ENCODE measurements at regions not wholly inside any gene's neighbourhood (a gene's known extent, or its start where the extent isn't known, plus 50 kb on each side); places are given as distances from the start of the nearest gene placed in this dataset.

DNA sequence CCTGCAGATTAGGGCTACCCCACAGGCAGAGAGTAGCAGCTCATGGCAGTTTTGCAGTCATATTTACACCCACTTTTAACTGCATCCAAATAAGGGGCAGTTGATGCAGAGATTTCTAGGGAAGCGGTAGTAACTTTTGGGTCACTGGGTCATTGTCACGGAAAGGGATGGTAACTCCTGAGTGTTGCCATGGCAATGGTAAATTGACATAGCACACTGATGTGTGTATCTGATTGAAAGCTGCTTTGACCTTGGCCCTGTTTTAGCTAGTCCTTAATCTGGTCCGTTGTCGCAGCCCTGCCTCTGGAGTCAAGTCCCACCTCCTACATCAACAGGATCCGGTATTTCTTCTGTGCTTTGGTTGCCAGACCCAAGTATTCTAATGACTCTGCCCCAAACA lies 199.1 kb upstream of the TCF21 start:
- Histone ChIP-seq H3K27ac (ENCODE audit: low read depth, low read length) (no peak overlapping the region), H3K9me3 (ENCODE audit: low read depth, low read length) (no peaks in the 10 kb centered on the region), H3K79me2 (ENCODE audit: insufficient read depth, low read length) (no peaks in the 10 kb centered on the region), H2AFZ (ENCODE audit: low read length) (no peak overlapping the region), H3K36me3 (ENCODE audit: insufficient read depth, low read length) (no peaks in the 10 kb centered on the region), H3K4me1 (ENCODE audit: insufficient read depth, low read length) (no peaks in the 10 kb centered on the region), H3K27me3 (ENCODE audit: insufficient read depth, low read length) (no peaks in the 10 kb centered on the region), H3K4me2 (ENCODE audit: insufficient read depth, low read length) (no peak overlapping the region), H3K4me3 (ENCODE audit: insufficient read depth, low read length) (no peak overlapping the region), H4K20me1 (ENCODE audit: insufficient read depth, low read length) (no peaks in the 10 kb centered on the region)
- no peak for DNase-seq (ENCODE audit: insufficient read length, low spot score, missing footprints)
- TF ChIP-seq, protein P1, sequence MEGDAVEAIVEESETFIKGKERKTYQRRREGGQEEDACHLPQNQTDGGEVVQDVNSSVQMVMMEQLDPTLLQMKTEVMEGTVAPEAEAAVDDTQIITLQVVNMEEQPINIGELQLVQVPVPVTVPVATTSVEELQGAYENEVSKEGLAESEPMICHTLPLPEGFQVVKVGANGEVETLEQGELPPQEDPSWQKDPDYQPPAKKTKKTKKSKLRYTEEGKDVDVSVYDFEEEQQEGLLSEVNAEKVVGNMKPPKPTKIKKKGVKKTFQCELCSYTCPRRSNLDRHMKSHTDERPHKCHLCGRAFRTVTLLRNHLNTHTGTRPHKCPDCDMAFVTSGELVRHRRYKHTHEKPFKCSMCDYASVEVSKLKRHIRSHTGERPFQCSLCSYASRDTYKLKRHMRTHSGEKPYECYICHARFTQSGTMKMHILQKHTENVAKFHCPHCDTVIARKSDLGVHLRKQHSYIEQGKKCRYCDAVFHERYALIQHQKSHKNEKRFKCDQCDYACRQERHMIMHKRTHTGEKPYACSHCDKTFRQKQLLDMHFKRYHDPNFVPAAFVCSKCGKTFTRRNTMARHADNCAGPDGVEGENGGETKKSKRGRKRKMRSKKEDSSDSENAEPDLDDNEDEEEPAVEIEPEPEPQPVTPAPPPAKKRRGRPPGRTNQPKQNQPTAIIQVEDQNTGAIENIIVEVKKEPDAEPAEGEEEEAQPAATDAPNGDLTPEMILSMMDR (IDR thresholded peaks at IDR 0.05; ENCODE audit: extremely low read depth, low read depth, low read length), result no peak

DNA sequence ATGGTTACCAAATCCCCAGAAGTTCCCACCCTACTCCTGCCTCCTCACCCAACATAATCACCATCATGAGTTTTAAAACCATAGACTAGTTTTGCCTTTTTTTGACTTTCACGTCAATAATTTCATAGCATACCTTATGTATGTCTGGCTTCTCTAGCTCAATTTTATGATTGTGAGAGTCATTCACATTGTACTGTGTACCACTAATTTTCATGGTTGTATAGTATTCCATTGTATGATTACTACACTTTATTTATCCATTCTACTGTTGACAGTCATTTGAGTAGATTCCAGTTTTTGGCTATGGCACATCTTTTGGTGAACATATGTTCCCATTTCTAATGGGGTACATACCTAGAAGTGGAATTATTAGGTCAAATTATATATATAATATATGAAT lies 195.3 kb upstream of the TCF21 start:
- DNase-seq (ENCODE audit: insufficient read length, low spot score, missing footprints), result no peak
- Histone ChIP-seq H4K20me1 (ENCODE audit: insufficient read depth, low read length) (no peaks in the 10 kb centered on the region), H3K27me3 (ENCODE audit: insufficient read depth, low read length) (no peaks in the 10 kb centered on the region), H3K9me3 (ENCODE audit: low read depth, low read length) (no peaks in the 10 kb centered on the region), H3K4me2 (ENCODE audit: insufficient read depth, low read length) (no peak overlapping the region), H3K4me3 (ENCODE audit: insufficient read depth, low read length) (no peak overlapping the region), H3K27ac (ENCODE audit: low read depth, low read length) (no peak overlapping the region), H3K4me1 (ENCODE audit: insufficient read depth, low read length) (no peaks in the 10 kb centered on the region), H2AFZ (ENCODE audit: low read length) (no peak overlapping the region), H3K79me2 (ENCODE audit: insufficient read depth, low read length) (no peaks in the 10 kb centered on the region), H3K36me3 (ENCODE audit: insufficient read depth, low read length) (no peaks in the 10 kb centered on the region)
- TF ChIP-seq, protein P1 (IDR thresholded peaks at IDR 0.05; ENCODE audit: extremely low read depth, low read depth, low read length), result no peak

DNA sequence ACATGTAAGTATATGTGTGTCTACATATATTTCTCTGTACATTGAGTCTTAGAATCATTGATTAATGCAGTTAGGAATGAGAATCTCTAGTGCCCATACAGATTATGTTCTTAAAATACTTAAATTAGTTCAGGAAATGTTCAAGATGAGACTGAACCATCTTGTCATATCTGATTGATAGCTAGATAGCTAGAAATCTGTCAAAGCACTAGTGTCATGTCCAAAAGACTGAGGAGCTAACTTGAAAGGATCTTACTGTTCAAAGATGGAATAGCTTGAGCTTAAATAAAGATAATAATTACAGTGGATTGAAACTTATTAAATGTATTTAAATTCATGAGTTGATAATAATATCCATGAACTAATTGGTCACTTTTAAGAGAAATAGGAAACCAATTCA lies 191.7 kb upstream of the TCF21 start:
- Histone ChIP-seq H3K36me3 (ENCODE audit: insufficient read depth, low read length) (no peaks in the 10 kb centered on the region), H3K27ac (ENCODE audit: low read depth, low read length) (no peak overlapping the region), H3K4me3 (ENCODE audit: insufficient read depth, low read length) (no peak overlapping the region), H2AFZ (ENCODE audit: low read length) (no peak overlapping the region), H3K79me2 (ENCODE audit: insufficient read depth, low read length) (no peaks in the 10 kb centered on the region), H3K4me1 (ENCODE audit: insufficient read depth, low read length) (peaks cover 2% of the 10 kb centered on the region), H4K20me1 (ENCODE audit: insufficient read depth, low read length) (no peaks in the 10 kb centered on the region), H3K27me3 (ENCODE audit: insufficient read depth, low read length) (no peaks in the 10 kb centered on the region), H3K4me2 (ENCODE audit: insufficient read depth, low read length) (no peak overlapping the region), H3K9me3 (ENCODE audit: low read depth, low read length) (no peaks in the 10 kb centered on the region)
- DNase-seq (ENCODE audit: insufficient read length, low spot score, missing footprints), result no peak
- TF ChIP-seq, protein P1 (IDR thresholded peaks at IDR 0.05; ENCODE audit: extremely low read depth, low read depth, low read length), result no peak

DNA sequence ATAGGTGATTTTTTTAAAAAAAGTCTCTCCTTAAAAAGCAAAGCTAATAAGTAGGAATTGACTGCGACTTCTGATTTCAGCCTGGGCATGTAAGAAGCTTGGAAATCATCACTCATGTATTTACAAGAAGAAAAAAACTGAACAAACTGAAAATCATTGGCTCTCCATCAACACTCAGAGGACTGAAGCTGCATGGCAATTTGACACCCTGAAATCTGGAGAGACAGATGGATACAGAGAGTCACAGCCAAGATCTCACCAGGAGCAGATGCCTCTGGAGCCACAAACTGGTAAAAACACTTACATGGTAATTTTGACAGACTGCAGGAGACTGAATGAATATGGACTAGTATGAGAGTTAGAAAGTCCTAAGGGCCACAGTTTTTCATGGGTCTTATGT lies 191.2 kb upstream of the TCF21 start:
- Histone ChIP-seq H3K79me2 (ENCODE audit: insufficient read depth, low read length) (no peaks in the 10 kb centered on the region), H3K27ac (ENCODE audit: low read depth, low read length) (no peak overlapping the region), H3K9me3 (ENCODE audit: low read depth, low read length) (no peaks in the 10 kb centered on the region), H3K4me1 (ENCODE audit: insufficient read depth, low read length) (peaks cover 2% of the 10 kb centered on the region), H2AFZ (ENCODE audit: low read length) (peak overlapping the region; percentile 26), H3K36me3 (ENCODE audit: insufficient read depth, low read length) (no peaks in the 10 kb centered on the region), H3K4me2 (ENCODE audit: insufficient read depth, low read length) (no peak overlapping the region), H4K20me1 (ENCODE audit: insufficient read depth, low read length) (no peaks in the 10 kb centered on the region), H3K27me3 (ENCODE audit: insufficient read depth, low read length) (no peaks in the 10 kb centered on the region), H3K4me3 (ENCODE audit: insufficient read depth, low read length) (no peak overlapping the region)
- DNase-seq (ENCODE audit: insufficient read length, low spot score, missing footprints), result no peak
- TF ChIP-seq, protein P1 (IDR thresholded peaks at IDR 0.05; ENCODE audit: extremely low read depth, low read depth, low read length), result no peak
